ENCODE measurements at regions not wholly inside any gene's neighbourhood (a gene's known extent, or its start where the extent isn't known, plus 50 kb on each side); places are given as distances from the start of the nearest gene placed in this dataset.

GRCh38 chr14:62528296-62528695 is 517.0 kb downstream of the KCNH5 start:
- no peak for TF ChIP-seq CTCF (IDR thresholded peaks at IDR 0.05)
- TF ChIP-seq POLR2A (IDR thresholded peaks at IDR 0.05): no peak
- no peak for TF ChIP-seq EP300 (IDR thresholded peaks at IDR 0.05)
